ENCODE measurements at regions not wholly inside any gene's neighbourhood (a gene's known extent, or its start where the extent isn't known, plus 50 kb on each side); places are given as distances from the start of the nearest gene placed in this dataset.

DNA sequence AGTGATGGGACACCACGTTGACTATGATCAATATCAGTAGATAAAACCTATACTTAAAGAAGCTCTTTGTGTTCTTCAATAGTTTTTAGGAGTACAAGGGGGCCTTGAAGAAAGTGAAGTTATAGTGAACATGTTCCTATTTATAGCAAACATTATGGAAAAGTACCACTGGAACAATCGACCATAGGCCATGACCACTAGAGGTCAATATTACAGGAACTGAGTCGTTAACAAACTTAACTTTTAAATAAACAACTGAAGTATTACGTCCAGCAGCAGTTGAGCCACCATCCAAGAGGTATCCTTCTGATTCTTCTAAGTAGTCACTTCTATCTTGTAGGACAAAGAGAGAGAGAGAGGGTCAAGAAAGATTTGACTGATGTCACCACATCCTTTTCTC, 391.0 kb upstream of the SLITRK5 start:
- DNase-seq (ENCODE audit: low spot score): no peak
- TF ChIP-seq, protein P1, sequence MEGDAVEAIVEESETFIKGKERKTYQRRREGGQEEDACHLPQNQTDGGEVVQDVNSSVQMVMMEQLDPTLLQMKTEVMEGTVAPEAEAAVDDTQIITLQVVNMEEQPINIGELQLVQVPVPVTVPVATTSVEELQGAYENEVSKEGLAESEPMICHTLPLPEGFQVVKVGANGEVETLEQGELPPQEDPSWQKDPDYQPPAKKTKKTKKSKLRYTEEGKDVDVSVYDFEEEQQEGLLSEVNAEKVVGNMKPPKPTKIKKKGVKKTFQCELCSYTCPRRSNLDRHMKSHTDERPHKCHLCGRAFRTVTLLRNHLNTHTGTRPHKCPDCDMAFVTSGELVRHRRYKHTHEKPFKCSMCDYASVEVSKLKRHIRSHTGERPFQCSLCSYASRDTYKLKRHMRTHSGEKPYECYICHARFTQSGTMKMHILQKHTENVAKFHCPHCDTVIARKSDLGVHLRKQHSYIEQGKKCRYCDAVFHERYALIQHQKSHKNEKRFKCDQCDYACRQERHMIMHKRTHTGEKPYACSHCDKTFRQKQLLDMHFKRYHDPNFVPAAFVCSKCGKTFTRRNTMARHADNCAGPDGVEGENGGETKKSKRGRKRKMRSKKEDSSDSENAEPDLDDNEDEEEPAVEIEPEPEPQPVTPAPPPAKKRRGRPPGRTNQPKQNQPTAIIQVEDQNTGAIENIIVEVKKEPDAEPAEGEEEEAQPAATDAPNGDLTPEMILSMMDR (IDR thresholded peaks at IDR 0.05; ENCODE audit: borderline replicate concordance, control extremely low read depth, extremely low read depth, insufficient read depth, missing control alignments): no peak
- in situ Hi-C loops (cut with MboI; ENCODE audit: low sequenced_read_pairs, unreplicated experiment): no loop called here

GRCh38 chr13:87287721-87288120, 383.4 kb upstream of the SLITRK5 start:
- in situ Hi-C loops (cut with MboI; ENCODE audit: low sequenced_read_pairs, unreplicated experiment): no loop called here

GRCh38 chr13:87295636-87296035, 375.5 kb upstream of the SLITRK5 start:
- in situ Hi-C loops (cut with MboI; ENCODE audit: low sequenced_read_pairs, unreplicated experiment): no loop called here
- TF ChIP-seq, protein P1 (IDR thresholded peaks at IDR 0.05; ENCODE audit: borderline replicate concordance, control extremely low read depth, extremely low read depth, insufficient read depth, missing control alignments): no peak
- DNase-seq (ENCODE audit: low spot score): no peak

More at GRCh38 chr13:87287721-87288120, 383.4 kb upstream of the SLITRK5 start:
- TF ChIP-seq, protein P1 (IDR thresholded peaks at IDR 0.05; ENCODE audit: borderline replicate concordance, control extremely low read depth, extremely low read depth, insufficient read depth, missing control alignments): no peak
- no peak for DNase-seq (ENCODE audit: low spot score)

DNA sequence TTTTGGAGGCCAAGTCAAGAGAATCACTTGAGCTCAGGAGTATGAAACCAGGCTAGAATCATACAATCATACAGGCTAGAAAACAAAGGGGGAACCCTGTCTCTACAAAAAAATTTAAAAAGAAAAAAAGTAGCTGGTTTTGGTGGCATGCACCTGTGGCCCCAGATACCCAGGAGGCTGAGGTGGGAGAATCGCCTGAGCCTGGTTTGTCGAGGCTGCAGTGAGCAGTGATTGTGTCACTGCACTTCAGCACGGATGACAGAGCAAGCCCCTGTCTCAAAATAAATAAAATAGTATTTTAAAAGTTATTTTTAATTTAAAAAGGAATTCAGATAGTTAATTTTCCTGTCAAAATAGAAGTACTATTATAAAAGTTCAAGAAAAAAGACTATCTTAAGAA, 369.1 kb upstream of the SLITRK5 start:
- in situ Hi-C loops (cut with MboI; ENCODE audit: low sequenced_read_pairs, unreplicated experiment): no loop called here
- no peak for DNase-seq (ENCODE audit: low spot score)
- TF ChIP-seq, protein P1 (IDR thresholded peaks at IDR 0.05; ENCODE audit: borderline replicate concordance, control extremely low read depth, extremely low read depth, insufficient read depth, missing control alignments): no peak

DNA sequence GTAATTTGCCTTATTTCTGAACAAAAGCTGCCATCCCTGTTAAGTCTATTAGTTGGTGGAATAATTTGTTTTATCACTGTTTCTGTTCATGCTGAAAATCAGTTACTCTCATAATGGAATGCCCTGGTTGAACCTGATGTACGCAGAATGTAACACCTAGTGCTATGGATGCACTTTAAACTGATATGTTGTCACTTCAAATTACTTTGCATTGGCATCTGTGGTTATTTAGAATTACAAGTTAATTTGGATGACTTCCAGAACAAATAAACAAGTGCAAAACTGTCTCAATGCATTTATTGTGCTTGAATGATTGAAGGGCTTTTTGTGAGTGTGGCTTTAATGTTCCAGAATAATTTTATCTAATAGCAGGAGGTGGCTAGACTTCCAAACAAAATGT, 368.2 kb upstream of the SLITRK5 start:
- DNase-seq (ENCODE audit: low spot score): no peak
- in situ Hi-C loops (cut with MboI; ENCODE audit: low sequenced_read_pairs, unreplicated experiment): no loop called here
- TF ChIP-seq, protein P1 (IDR thresholded peaks at IDR 0.05; ENCODE audit: borderline replicate concordance, control extremely low read depth, extremely low read depth, insufficient read depth, missing control alignments): no peak

DNA sequence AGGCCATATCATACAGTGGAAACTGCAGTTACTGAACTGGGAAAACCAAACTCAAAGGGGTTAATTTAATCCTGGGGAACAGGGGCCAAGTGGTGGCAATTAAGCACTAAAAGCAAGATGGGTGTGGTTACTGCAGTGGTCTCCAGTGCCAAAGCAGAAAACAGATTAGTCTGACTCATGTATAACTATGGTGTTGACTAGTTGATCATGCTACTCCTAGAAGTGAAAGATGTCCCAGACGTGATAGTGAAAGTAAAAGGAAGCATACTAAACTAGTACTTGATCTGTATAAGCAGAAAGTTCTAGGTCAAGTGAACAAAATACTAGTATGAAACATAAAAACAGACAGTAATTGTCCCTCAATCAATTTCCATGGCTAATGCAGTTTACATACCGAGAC, 360.0 kb upstream of the SLITRK5 start:
- no peak for DNase-seq (ENCODE audit: low spot score)
- in situ Hi-C loops (cut with MboI; ENCODE audit: low sequenced_read_pairs, unreplicated experiment): no loop called here
- TF ChIP-seq, protein P1 (IDR thresholded peaks at IDR 0.05; ENCODE audit: borderline replicate concordance, control extremely low read depth, extremely low read depth, insufficient read depth, missing control alignments): no peak

GRCh38 chr13:87314822-87315221, 356.3 kb upstream of the SLITRK5 start:
- TF ChIP-seq, protein P1 (IDR thresholded peaks at IDR 0.05; ENCODE audit: borderline replicate concordance, control extremely low read depth, extremely low read depth, insufficient read depth, missing control alignments): no peak
- DNase-seq (ENCODE audit: low spot score): no peak
- in situ Hi-C loops (cut with MboI; ENCODE audit: low sequenced_read_pairs, unreplicated experiment): no loop called here

Measured in GM13976 (cell line).